Testis (tissue), 2 donors: ENCODE measurements at regions not wholly inside any gene's neighbourhood (a gene's known extent, or its start where the extent isn't known, plus 50 kb on each side); places are given as distances from the start of the nearest gene placed in this dataset.

Source experiments
- DNase-seq: peaks from one replicate; pipeline ENCODE4 v3.0.0-alpha.2; 2019
- H3K27ac ChIP-seq, 2 donors: fragments of 200-600 bp; sonication (generic); one replicate each; pipeline ENCODE4 v1.5.1; 2019
- H3K27me3 ChIP-seq: fragments of 200-600 bp; sonication (generic); one replicate; pipeline ENCODE4 v1.5.1; 2019
- H3K36me3 ChIP-seq: fragments of 200-600 bp; sonication (generic); one replicate; pipeline ENCODE4 v1.5.1; 2017; ENCODE audit warnings: low read depth; ENCODE audit errors: missing control alignments
- H3K4me1 ChIP-seq: fragments of 200-600 bp; sonication (generic); one replicate; pipeline ENCODE4 v1.5.1; 2019
- H3K4me3 ChIP-seq, 2 donors: fragments of 200-600 bp; sonication (generic); one replicate each; pipeline ENCODE4 v1.5.1; 2017 to 2019
- H3K9me3 ChIP-seq: fragments of 200-600 bp; sonication (generic); one replicate; pipeline ENCODE4 v1.5.1; 2017
- CTCF ChIP-seq, 3 experiments: fragments of 450-650 bp in 2 of 3; fragments of 200-600 bp in 1 of 3; sonication (generic) in 1 of 3; IDR thresholded peaks; one replicate each; pipeline ENCODE4 v1.5.1; 2016 to 2019; ENCODE audit warnings: antibody characterized with exemption in 3 of 3, mild to moderate bottlenecking in 2 of 3, moderate library complexity in 1 of 3
- POLR2A ChIP-seq: fragments of 450-650 bp; IDR thresholded peaks from one replicate; pipeline ENCODE4 v1.6.1; 2017; ENCODE audit warnings: antibody characterized with exemption, mild to moderate bottlenecking, moderate library complexity
- WGBS, 2 donors: methylation state at CpG; one replicate each; pipeline ENCODE4 v1.1.5; 2018; 5-methylcytosine and 5-hydroxymethylcytosine counted together
- intact Hi-C: fragments of 100-400 bp; cut with DNase I; formaldehyde crosslinking; loops from one replicate; pipeline ENCODE4 v1.15.1; 2023; ENCODE audit warnings: low total_unique reads

GRCh38 chr4:126794363-126794762, 838.4 kb upstream of the INTU start:
- Histone ChIP-seq H3K27me3 (no peaks in the 10 kb centered on the region), H3K36me3 (no peaks in the 10 kb centered on the region), H3K4me1 (no peaks in the 10 kb centered on the region), H3K4me3 (no peak overlapping the region), H3K27ac (no peak overlapping the region), H3K9me3 (no peaks in the 10 kb centered on the region)
- WGBS, 2 donors = 92 to 95% methylated on average over 2 of the region's 2 CpGs
- intact Hi-C loops = no loop called here
- no peak for DNase-seq
- TF ChIP-seq CTCF (IDR thresholded peaks at IDR 0.05) (no peak), POLR2A (no peak)

GRCh38 chr4:126798214-126798613, 834.5 kb upstream of the INTU start:
- no peak overlapping the region for H3K4me3 ChIP-seq
- intact Hi-C loops = no loop called here
- 58 to 76% methylated on average over 1 of the region's 1 CpG for WGBS, 2 donors
- H3K27me3 ChIP-seq = no peaks in the 10 kb centered on the region
- no peaks in the 10 kb centered on the region for H3K36me3 ChIP-seq
- no peak overlapping the region for H3K27ac ChIP-seq
- no peaks in the 10 kb centered on the region for H3K9me3 ChIP-seq
- no peaks in the 10 kb centered on the region for H3K4me1 ChIP-seq
- no peak for DNase-seq
- TF ChIP-seq POLR2A = no peak
- no peak for TF ChIP-seq CTCF (IDR thresholded peaks at IDR 0.05)

- H3K27ac ChIP-seq = no peak overlapping the region
- 79 to 81% methylated on average over 2 of the region's 2 CpGs for WGBS, 2 donors
Observed at GRCh38 chr4:126799416-126799815, 833.3 kb upstream of the INTU start.

GRCh38 chr4:126799971-126800574, 832.7 kb upstream of the INTU start:
- Histone ChIP-seq H3K9me3 (no peaks in the 10 kb centered on the region), H3K4me3 (no peak overlapping the region), H3K27ac (no peak overlapping the region), H3K4me1 (no peaks in the 10 kb centered on the region), H3K36me3 (no peaks in the 10 kb centered on the region), H3K27me3 (no peaks in the 10 kb centered on the region)
- no peak for DNase-seq
- WGBS, 2 donors = 62 to 65% methylated on average over 5 of the region's 5 CpGs
- intact Hi-C loops = no loop called here
- TF ChIP-seq CTCF (IDR thresholded peaks at IDR 0.05) (no peak), POLR2A (no peak)

More at GRCh38 chr4:126799416-126799815, 833.3 kb upstream of the INTU start:
- intact Hi-C loops = no loop called here
- no peak for DNase-seq
- Histone ChIP-seq H3K9me3 (no peaks in the 10 kb centered on the region), H3K27me3 (no peaks in the 10 kb centered on the region), H3K36me3 (no peaks in the 10 kb centered on the region), H3K4me3 (no peak overlapping the region), H3K4me1 (no peaks in the 10 kb centered on the region)
- TF ChIP-seq POLR2A (no peak), CTCF (IDR thresholded peaks at IDR 0.05) (no peak)

GRCh38 chr4:126800575-126801141, 832.1 kb upstream of the INTU start:
- 49 to 54% methylated on average over 3 of the region's 3 CpGs for WGBS, 2 donors
- no peak for DNase-seq
- Histone ChIP-seq H3K27me3 (no peaks in the 10 kb centered on the region), H3K9me3 (no peaks in the 10 kb centered on the region), H3K36me3 (no peaks in the 10 kb centered on the region), H3K4me1 (no peaks in the 10 kb centered on the region), H3K27ac (no peak overlapping the region), H3K4me3 (no peak overlapping the region)
- intact Hi-C loops = no loop called here
- TF ChIP-seq POLR2A (no peak), CTCF (IDR thresholded peaks at IDR 0.05) (no peak)
